ENCODE measurements at regions not wholly inside any gene's neighbourhood (a gene's known extent, or its start where the extent isn't known, plus 50 kb on each side); places are given as distances from the start of the nearest gene placed in this dataset.
A peak's percentile ranks its signal among the peaks of the same experiment; 100 is the strongest.
"Not testable (repeated sequence)": the region's sequence is repeated elsewhere in the genome, so short reads cannot be mapped to it uniquely, and the experiment has no call there.

- in situ Hi-C loops (cut with MboI; ENCODE audit: low pct_unique_long_range_greater_than_20kb, low sequenced_read_pairs); DNase-seq: not testable (repeated sequence)
Measured at GRCh38 chr2:226280136-226280535, 519.5 kb downstream of the IRS1 start.

GRCh38 chr2:226275215-226275614, 524.4 kb downstream of the IRS1 start:
- in situ Hi-C loops (cut with MboI; ENCODE audit: low pct_unique_long_range_greater_than_20kb, low sequenced_read_pairs): no loop called here
- no peak for DNase-seq

- in situ Hi-C loops (cut with MboI; ENCODE audit: low pct_unique_long_range_greater_than_20kb, low sequenced_read_pairs): no loop called here
- DNase-seq: no peak
Measured at GRCh38 chr2:226274143-226274542, 525.5 kb downstream of the IRS1 start.

- in situ Hi-C loops (cut with MboI; ENCODE audit: low pct_unique_long_range_greater_than_20kb, low sequenced_read_pairs): no loop called here
- DNase-seq: no peak
Measured at GRCh38 chr2:226273440-226273839, 526.2 kb downstream of the IRS1 start.

GRCh38 chr2:226272435-226272834, 527.2 kb downstream of the IRS1 start:
- in situ Hi-C loops (cut with MboI; ENCODE audit: low pct_unique_long_range_greater_than_20kb, low sequenced_read_pairs): no loop called here
- no peak for DNase-seq

- in situ Hi-C loops (cut with MboI; ENCODE audit: low pct_unique_long_range_greater_than_20kb, low sequenced_read_pairs): no loop called here
Measured at GRCh38 chr2:226270285-226271058, 529.1 kb downstream of the IRS1 start.

GRCh38 chr2:226267516-226268289, 531.9 kb downstream of the IRS1 start:
- in situ Hi-C loops (cut with MboI; ENCODE audit: low pct_unique_long_range_greater_than_20kb, low sequenced_read_pairs): no loop called here
- no peak for DNase-seq

More at GRCh38 chr2:226270285-226271058, 529.1 kb downstream of the IRS1 start:
- no peak for DNase-seq

- DNase-seq: no peak
- in situ Hi-C loops (cut with MboI; ENCODE audit: low pct_unique_long_range_greater_than_20kb, low sequenced_read_pairs): no loop called here
Measured at GRCh38 chr2:226256709-226257376, 542.8 kb downstream of the IRS1 start.

- in situ Hi-C loops (cut with MboI; ENCODE audit: low pct_unique_long_range_greater_than_20kb, low sequenced_read_pairs): no loop called here
- DNase-seq: no peak
Measured at GRCh38 chr2:226256237-226256636, 543.4 kb downstream of the IRS1 start.

- in situ Hi-C loops (cut with MboI; ENCODE audit: low pct_unique_long_range_greater_than_20kb, low sequenced_read_pairs): no loop called here
- no peak for DNase-seq
Measured at GRCh38 chr2:226251661-226252060, 548.0 kb downstream of the IRS1 start.

- in situ Hi-C loops (cut with MboI; ENCODE audit: low pct_unique_long_range_greater_than_20kb, low sequenced_read_pairs): no loop called here
- no peak for DNase-seq
Measured at GRCh38 chr2:226247289-226248275, 552.0 kb downstream of the IRS1 start.

GRCh38 chr2:226234187-226234586, 565.4 kb downstream of the IRS1 start:
- in situ Hi-C loops (cut with MboI; ENCODE audit: low pct_unique_long_range_greater_than_20kb, low sequenced_read_pairs): no loop called here
- peak; percentile 48 for DNase-seq

GRCh38 chr2:226233388-226233787, 566.2 kb downstream of the IRS1 start:
- DNase-seq: no peak
- in situ Hi-C loops (cut with MboI; ENCODE audit: low pct_unique_long_range_greater_than_20kb, low sequenced_read_pairs): no loop called here

- in situ Hi-C loops (cut with MboI; ENCODE audit: low pct_unique_long_range_greater_than_20kb, low sequenced_read_pairs): no loop called here
Measured at GRCh38 chr2:226228080-226228479, 571.5 kb downstream of the IRS1 start.

GRCh38 chr2:226227341-226227740, 572.3 kb downstream of the IRS1 start:
- in situ Hi-C loops (cut with MboI; ENCODE audit: low pct_unique_long_range_greater_than_20kb, low sequenced_read_pairs): no loop called here
- DNase-seq: no peak

More at GRCh38 chr2:226228080-226228479, 571.5 kb downstream of the IRS1 start:
- no peak for DNase-seq

GRCh38 chr2:226223704-226224103, 575.9 kb downstream of the IRS1 start:
- in situ Hi-C loops (cut with MboI; ENCODE audit: low pct_unique_long_range_greater_than_20kb, low sequenced_read_pairs): no loop called here
- no peak for DNase-seq

GRCh38 chr2:226220511-226220910, 579.1 kb downstream of the IRS1 start:
- DNase-seq: no peak

GRCh38 chr2:226217191-226217590, 582.4 kb downstream of the IRS1 start:
- in situ Hi-C loops (cut with MboI; ENCODE audit: low pct_unique_long_range_greater_than_20kb, low sequenced_read_pairs): no loop called here
- DNase-seq: no peak

More at GRCh38 chr2:226220511-226220910, 579.1 kb downstream of the IRS1 start:
- in situ Hi-C loops (cut with MboI; ENCODE audit: low pct_unique_long_range_greater_than_20kb, low sequenced_read_pairs): no loop called here

- DNase-seq: no peak
- in situ Hi-C loops (cut with MboI; ENCODE audit: low pct_unique_long_range_greater_than_20kb, low sequenced_read_pairs): no loop called here
Measured at GRCh38 chr2:226216575-226216974, 583.0 kb downstream of the IRS1 start.
